IMR-90 (cell line): ENCODE measurements at regions not wholly inside any gene's neighbourhood (a gene's known extent, or its start where the extent isn't known, plus 50 kb on each side); places are given as distances from the start of the nearest gene placed in this dataset.
A peak's percentile ranks its signal among the peaks of the same experiment; 100 is the strongest.

Experiments used
- ATAC-seq: fragments of 200-7000 bp; cut with Tn5 transposase; 2 replicates; pipeline ENCODE4 v1.9.1; 2020; ENCODE audit warnings: low read depth, mild to moderate bottlenecking, moderate library complexity
- BruUV-seq: library from RNA; stranded (reverse); fragments of 400-500 nt; replicated peaks from 2 replicates; lab custom pipeline; 2021; lab: Mats Ljungman, UMichigan
- CTCF ChIA-PET: fragments of 300-600 bp; formaldehyde crosslinking; extraction: SDS; loops from one replicate; lab custom pipeline; 2021; ENCODE audit warnings: antibody characterized with exemption; lab: Yijun Ruan, JAX
- POLR2A ChIA-PET: fragments of 300-600 bp; sonication (Branson Sonifier 250); formaldehyde crosslinking; loops from one replicate; lab custom pipeline; 2022; ENCODE audit warnings: antibody characterized with exemption; ENCODE audit not compliant: unreplicated experiment; lab: Charles Lee
- DNase-seq: peaks from one replicate; pipeline ENCODE4 v3.0.0; 2013
- H2AFZ ChIP-seq: replicated peaks from 2 replicates; pipeline ENCODE3; 2013; ENCODE audit warnings: low read length, mild to moderate bottlenecking; ENCODE audit not compliant: poor library complexity
- H2AK5ac ChIP-seq: 2 replicates; pipeline ENCODE4 v1.6.1; 2013; ENCODE audit warnings: low read depth, low read length, inconsistent platforms
- H2AK9ac ChIP-seq: replicated peaks from 2 replicates; pipeline ENCODE3; 2013; ENCODE audit warnings: mild to moderate bottlenecking, low read depth, low read length, moderate library complexity; ENCODE audit not compliant: poor library complexity
- H2BK120ac ChIP-seq: 2 replicates; pipeline ENCODE4 v1.6.1; 2013; ENCODE audit warnings: low read depth, low read length, inconsistent platforms
- H2BK15ac ChIP-seq: 3 replicates; pipeline ENCODE4 v1.6.1; 2013; ENCODE audit warnings: low read depth, low read length, inconsistent platforms
- H2BK20ac ChIP-seq: 2 replicates; pipeline ENCODE4 v1.6.1; 2013; ENCODE audit warnings: low read depth, mild to moderate bottlenecking, inconsistent platforms, low read length, moderate library complexity
- H2BK5ac ChIP-seq: 2 replicates; pipeline ENCODE4 v1.6.1; 2013; ENCODE audit warnings: mild to moderate bottlenecking, low read depth, low read length, inconsistent platforms; ENCODE audit not compliant: poor library complexity, severe bottlenecking
- H3K14ac ChIP-seq: replicated peaks from 2 replicates; pipeline ENCODE4 v1.6.1; 2013; ENCODE audit warnings: low read depth, low read length, inconsistent platforms
- H3K18ac ChIP-seq: 2 replicates; pipeline ENCODE4 v1.6.1; 2013; ENCODE audit warnings: low read depth, low read length, control low read depth
- H3K23ac ChIP-seq: 2 replicates; pipeline ENCODE4 v1.6.1; 2013; ENCODE audit warnings: low read depth, low read length, inconsistent platforms
- H3K27ac ChIP-seq: 2 replicates; pipeline ENCODE4 v1.5.1; 2013; ENCODE audit warnings: mild to moderate bottlenecking, control low read depth, low read length; ENCODE audit not compliant: insufficient read depth
- H3K27me3 ChIP-seq: 2 replicates; pipeline ENCODE4 v1.6.1; 2013; ENCODE audit warnings: low read length; ENCODE audit not compliant: control insufficient read depth, insufficient read depth
- H3K36me3 ChIP-seq: 2 replicates; pipeline ENCODE4 v1.6.1; 2013; ENCODE audit warnings: low read length, mixed read lengths; ENCODE audit not compliant: control insufficient read depth, insufficient read depth
- H3K4ac ChIP-seq: 2 replicates; pipeline ENCODE4 v1.6.1; 2013; ENCODE audit warnings: low read depth, low read length, inconsistent platforms
- H3K4me1 ChIP-seq: 2 replicates; pipeline ENCODE4 v1.6.1; 2013; ENCODE audit warnings: low read length, mixed read lengths; ENCODE audit not compliant: control insufficient read depth, insufficient read depth
- H3K4me2 ChIP-seq: 2 replicates; pipeline ENCODE4 v1.6.1; 2013; ENCODE audit warnings: low read depth, mild to moderate bottlenecking, control low read depth, low read length, moderate library complexity
- H3K4me3 ChIP-seq: 2 replicates; pipeline ENCODE4 v1.5.1; 2013; ENCODE audit warnings: low read depth, mild to moderate bottlenecking, control low read depth, low read length, moderate library complexity; ENCODE audit not compliant: insufficient read depth
- H3K56ac ChIP-seq: 2 replicates; pipeline ENCODE4 v1.6.1; 2013; ENCODE audit warnings: low read length, inconsistent platforms; ENCODE audit not compliant: insufficient read depth; ENCODE audit errors: extremely low read depth
- H3K79me1 ChIP-seq, 2 experiments: 2 replicates each; pipeline ENCODE4 v1.6.1; 2013; ENCODE audit warnings: low read length in 2 of 2, inconsistent platforms in 1 of 2, low read depth in 1 of 2
- H3K9ac ChIP-seq: 2 replicates; pipeline ENCODE4 v1.6.1; 2013; ENCODE audit warnings: low read depth, low read length, control low read depth
- H3K9me1 ChIP-seq: 2 replicates; pipeline ENCODE4 v1.6.1; 2013; ENCODE audit warnings: low read length, inconsistent platforms; ENCODE audit not compliant: insufficient read depth
- H3K9me3 ChIP-seq: 2 replicates; pipeline ENCODE4 v1.6.1; 2013; ENCODE audit warnings: low read length; ENCODE audit not compliant: control insufficient read depth, insufficient read depth
- H4K20me1 ChIP-seq: 2 replicates; pipeline ENCODE4 v1.6.1; 2013; ENCODE audit warnings: low read length, inconsistent platforms; ENCODE audit not compliant: insufficient read depth
- H4K5ac ChIP-seq: 2 replicates; pipeline ENCODE4 v1.6.1; 2013; ENCODE audit warnings: mild to moderate bottlenecking, low read depth, low read length, control low read depth
- H4K8ac ChIP-seq, 2 experiments: 2 replicates each; pipeline ENCODE4 v1.6.1; 2013; ENCODE audit warnings: low read depth in 2 of 2, low read length in 2 of 2, control low read depth in 1 of 2, inconsistent platforms in 1 of 2
- H4K91ac ChIP-seq: 2 replicates; pipeline ENCODE4 v1.6.1; 2013; ENCODE audit warnings: low read depth, low read length, inconsistent platforms; ENCODE audit not compliant: insufficient read depth
- MAFK ChIP-seq: IDR thresholded peaks from 2 replicates; pipeline ENCODE4 v1.6.1; 2012; ENCODE audit warnings: low read depth, low read length, improper control_type of control experiment
- RCOR1 ChIP-seq: IDR thresholded peaks from 2 replicates; pipeline ENCODE4 v1.6.1; 2012; ENCODE audit warnings: mild to moderate bottlenecking, low read length, improper control_type of control experiment; ENCODE audit not compliant: insufficient replicate concordance
- SMC3 ChIP-seq: fragments of 150-350 bp; IDR thresholded peaks from 2 replicates; pipeline ENCODE4 v1.6.1; 2016; ENCODE audit warnings: low read depth, mild to moderate bottlenecking, antibody characterized with exemption, low read length, moderate library complexity
- WGBS, 2 experiments: methylation state at CpG; one replicate each; pipeline versions ENCODE4 v1.1.5 to v1.1.7; 2013; ENCODE audit warnings: missing lambda C conversion rate in 2 of 2; ENCODE audit not compliant: insufficient read length in 1 of 2; ENCODE audit errors: extremely low coverage in 2 of 2; 5-methylcytosine and 5-hydroxymethylcytosine counted together
- dilution Hi-C: fragments of 300-500 bp; cut with HindIII; formaldehyde crosslinking; loops from one replicate; pipeline ENCODE4 v1.14.3; 2018; ENCODE audit warnings: low sequenced_read_pairs; ENCODE audit not compliant: unreplicated experiment
- in situ Hi-C: fragments of 300-500 bp; cut with MboI; formaldehyde crosslinking; loops from 3 replicates; pipeline ENCODE4 v1.14.3; 2019; ENCODE audit warnings: low sequenced_read_pairs, inconsistent platforms, mixed read lengths
- intact Hi-C: fragments of 100-400 bp; cut with micrococcal nuclease; formaldehyde crosslinking; loops from 2 replicates; pipeline ENCODE4 v1.10.0; 2022

- in situ Hi-C loops (no loop called here), dilution Hi-C loops (no loop called here), intact Hi-C loops (no loop called here)
- Histone ChIP-seq H3K9ac (no peak overlapping the region), H3K36me3 (no peaks in the 10 kb centered on the region), H2AK9ac (no peak overlapping the region), H3K79me1 (no peaks in the 10 kb centered on the region), H3K23ac (no peak overlapping the region), H3K27me3 (no peaks in the 10 kb centered on the region), H4K91ac (no peak overlapping the region), H4K8ac (no peak overlapping the region), H4K20me1 (no peaks in the 10 kb centered on the region), H2AFZ (no peak overlapping the region), H3K18ac (no peak overlapping the region), H3K27ac (no peak overlapping the region), H3K56ac (no peak overlapping the region), H3K4me3 (no peak overlapping the region), H2BK15ac (no peak overlapping the region), H3K4me2 (no peak overlapping the region), H3K9me1 (no peaks in the 10 kb centered on the region), H2BK20ac (no peak overlapping the region), H2AK5ac (no peak overlapping the region), H4K5ac (no peak overlapping the region), H3K14ac (no peak overlapping the region), H2BK120ac (no peak overlapping the region), H2BK5ac (no peak overlapping the region), H3K4me1 (no peaks in the 10 kb centered on the region), H3K9me3 (peaks cover 19% of the 10 kb centered on the region), H3K4ac (no peak overlapping the region)
- WGBS, 2 experiments: 59% methylated on average over 6 of the region's 7 CpGs; no CpG with 5 or more reads in 1 of the 2 experiments
- no TSS peak for BruUV-seq
- DNase-seq (no peak), ATAC-seq (no peak)
- POLR2A ChIA-PET: no interaction called here
- TF ChIP-seq SMC3 (no peak), RCOR1 (no peak), MAFK (peak; percentile 84)
- CTCF ChIA-PET: no interaction called here
Measured at GRCh38 chr7:37545619-37546534, 97.2 kb upstream of the ELMO1 start.
